ENCODE measurements at regions not wholly inside any gene's neighbourhood (a gene's known extent, or its start where the extent isn't known, plus 50 kb on each side); places are given as distances from the start of the nearest gene placed in this dataset.

- intact Hi-C loops (cut with DNase I) = no loop called here
- H3K4me1 ChIP-seq = no peaks in the 10 kb centered on the region
- H3K9me3 ChIP-seq = no peaks in the 10 kb centered on the region
These were observed 173.0 kb upstream of the ADRA1B start for GRCh38 chr5:159743234-159743633.

GRCh38 chr5:159746707-159747106 is 169.6 kb upstream of the ADRA1B start:
- DNase-seq = no peak
- H3K27me3 ChIP-seq = no peaks in the 10 kb centered on the region
- H3K27ac ChIP-seq = no peak overlapping the region
- no peak for TF ChIP-seq CTCF (IDR thresholded peaks at IDR 0.05)
- ATAC-seq = no peak
- peaks cover 0 to 6% of the 10 kb centered on the region in 2 donors for H3K9me3 ChIP-seq
- H3K4me3 ChIP-seq = no peak overlapping the region
- no peaks in the 10 kb centered on the region for H3K36me3 ChIP-seq
- no peaks in the 10 kb centered on the region for H3K4me1 ChIP-seq
- intact Hi-C loops (cut with DNase I) = no loop called here

More at GRCh38 chr5:159743234-159743633, 173.0 kb upstream of the ADRA1B start:
- DNase-seq = no peak
- Histone ChIP-seq H3K4me3 (no peak overlapping the region), H3K27me3 (no peaks in the 10 kb centered on the region), H3K27ac (no peak overlapping the region), H3K36me3 (no peaks in the 10 kb centered on the region)
- no peak for TF ChIP-seq CTCF (IDR thresholded peaks at IDR 0.05)
- ATAC-seq = no peak

GRCh38 chr5:159749146-159749545 is 167.1 kb upstream of the ADRA1B start:
- intact Hi-C loops (cut with DNase I) = no loop called here
- Histone ChIP-seq H3K4me3 (no peak overlapping the region), H3K36me3 (no peaks in the 10 kb centered on the region), H3K27ac (no peak overlapping the region), H3K9me3 (peaks cover 0 to 15% of the 10 kb centered on the region in 2 donors), H3K4me1 (no peaks in the 10 kb centered on the region), H3K27me3 (no peaks in the 10 kb centered on the region)
- no peak for DNase-seq
- no peak for TF ChIP-seq CTCF (IDR thresholded peaks at IDR 0.05)
- ATAC-seq = no peak

DNA sequence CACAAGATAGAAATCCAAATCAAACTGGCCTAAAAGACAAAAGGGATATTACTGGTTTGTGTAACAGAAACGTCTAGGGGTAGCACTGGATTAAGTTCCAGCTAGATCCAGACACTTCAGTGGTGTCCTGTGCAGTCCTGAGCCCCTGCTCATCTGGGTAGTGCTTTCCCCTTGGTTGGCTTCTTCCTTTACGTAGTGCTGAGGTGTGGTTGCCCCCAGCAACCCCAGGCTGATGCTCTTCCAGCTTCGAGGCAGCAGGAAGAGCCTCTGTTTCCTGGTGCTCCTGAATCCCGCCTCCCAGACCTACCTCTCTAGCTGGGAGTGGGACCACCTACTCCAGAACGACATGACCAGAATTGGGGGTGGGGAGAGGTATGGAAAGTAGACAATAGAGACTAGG is 166.1 kb upstream of the ADRA1B start:
- Histone ChIP-seq H3K36me3 (no peaks in the 10 kb centered on the region), H3K9me3 (peaks cover 0 to 15% of the 10 kb centered on the region in 2 donors), H3K27me3 (no peaks in the 10 kb centered on the region), H3K4me3 (no peak overlapping the region), H3K27ac (no peak overlapping the region), H3K4me1 (no peaks in the 10 kb centered on the region)
- TF ChIP-seq CTCF (IDR thresholded peaks at IDR 0.05) = no peak
- no peak for ATAC-seq
- no peak for DNase-seq
- intact Hi-C loops (cut with DNase I) = no loop called here

GRCh38 chr5:159751459-159751858 is 164.8 kb upstream of the ADRA1B start:
- no peaks in the 10 kb centered on the region for H3K4me1 ChIP-seq
- H3K27ac ChIP-seq = no peak overlapping the region
- intact Hi-C loops (cut with DNase I) = no loop called here
- no peak for TF ChIP-seq CTCF (IDR thresholded peaks at IDR 0.05)
- no peak overlapping the region for H3K4me3 ChIP-seq
- H3K36me3 ChIP-seq = no peaks in the 10 kb centered on the region
- H3K27me3 ChIP-seq = no peaks in the 10 kb centered on the region
- DNase-seq = no peak
- H3K9me3 ChIP-seq = peaks cover 0 to 15% of the 10 kb centered on the region in 2 donors
- no peak for ATAC-seq
